Smooth muscle cell (in vitro differentiated cells): ENCODE measurements at regions not wholly inside any gene's neighbourhood (a gene's known extent, or its start where the extent isn't known, plus 50 kb on each side); places are given as distances from the start of the nearest gene placed in this dataset.

Source experiments
- DNase-seq: peaks from one replicate; lab custom pipeline; 2025; ENCODE audit not compliant: unreplicated experiment; lab: John Stamatoyannopoulos, UW
- H2AFZ ChIP-seq: fragments of 200-600 bp; sonication (generic); 2 replicates; pipeline ENCODE4 v1.6.0; 2016; ENCODE audit warnings: antibody characterized with exemption, low read depth, mild to moderate bottlenecking
- H3F3A ChIP-seq: fragments of 200-600 bp; sonication (generic); 2 replicates; pipeline ENCODE4 v1.6.0; 2017; ENCODE audit warnings: antibody characterized with exemption, low read depth
- H3K27ac ChIP-seq: fragments of 200-600 bp; sonication (generic); 2 replicates; pipeline ENCODE4 v1.5.1; 2016; ENCODE audit warnings: low read depth, mild to moderate bottlenecking
- H3K27me3 ChIP-seq: fragments of 200-600 bp; sonication (generic); 2 replicates; pipeline ENCODE4 v1.6.1; 2016; ENCODE audit warnings: low read depth, mild to moderate bottlenecking
- H3K36me3 ChIP-seq: fragments of 200-600 bp; sonication (generic); 2 replicates; pipeline ENCODE4 v1.5.1; 2016; ENCODE audit warnings: low read depth
- H3K4me1 ChIP-seq: fragments of 200-600 bp; sonication (generic); 2 replicates; pipeline ENCODE4 v1.5.1; 2016; ENCODE audit warnings: low read depth
- H3K4me2 ChIP-seq: fragments of 200-600 bp; sonication (generic); 2 replicates; pipeline ENCODE4 v1.6.0; 2016; ENCODE audit warnings: mild to moderate bottlenecking
- H3K4me3 ChIP-seq: fragments of 200-600 bp; sonication (generic); 2 replicates; pipeline ENCODE4 v1.5.1; 2016; ENCODE audit warnings: mild to moderate bottlenecking
- H3K79me2 ChIP-seq: fragments of 200-600 bp; sonication (generic); 2 replicates; pipeline ENCODE4 v1.6.0; 2016; ENCODE audit warnings: low read depth, mild to moderate bottlenecking
- H3K9ac ChIP-seq: fragments of 200-600 bp; sonication (generic); 2 replicates; pipeline ENCODE4 v1.6.0; 2016; ENCODE audit warnings: low read depth
- H3K9me3 ChIP-seq: fragments of 200-600 bp; sonication (generic); replicated peaks from 2 replicates; pipeline ENCODE4 v1.5.1; 2016; ENCODE audit warnings: low read depth
- H4K20me1 ChIP-seq: fragments of 200-600 bp; sonication (generic); 2 replicates; pipeline ENCODE4 v1.6.0; 2016; ENCODE audit warnings: low read depth
- CTCF ChIP-seq: fragments of 200-600 bp; sonication (generic); IDR thresholded peaks from 2 replicates; pipeline ENCODE4 v1.5.1; 2017; ENCODE audit warnings: borderline replicate concordance, mild to moderate bottlenecking, antibody characterized with exemption; ENCODE audit not compliant: insufficient read depth, poor library complexity, severe bottlenecking
- WGBS: methylation state at CpG from one replicate; pipeline ENCODE4 v1.1.7; 2016; ENCODE audit warnings: low lambda C conversion rate; 5-methylcytosine and 5-hydroxymethylcytosine counted together

- Histone ChIP-seq H3K79me2 (no peaks in the 10 kb centered on the region), H3K9me3 (no peaks in the 10 kb centered on the region), H3K27ac (no peak overlapping the region), H2AFZ (no peak overlapping the region), H3K4me1 (peaks cover 9% of the 10 kb centered on the region), H3K4me2 (no peak overlapping the region), H4K20me1 (no peaks in the 10 kb centered on the region), H3K4me3 (no peak overlapping the region), H3F3A (peaks cover 27% of the 10 kb centered on the region), H3K36me3 (no peaks in the 10 kb centered on the region), H3K27me3 (no peaks in the 10 kb centered on the region), H3K9ac (no peak overlapping the region)
- no peak for DNase-seq
- TF ChIP-seq CTCF, result no peak
- 95% methylated on average over 1 of the region's 1 CpG for WGBS
Observed at GRCh38 chr18:55818284-55818683, 230.3 kb upstream of the TCF4 start.

GRCh38 chr18:55811925-55812324 lies 223.9 kb upstream of the TCF4 start:
- H3K79me2 ChIP-seq, result no peaks in the 10 kb centered on the region
- H3K4me1 ChIP-seq, result no peaks in the 10 kb centered on the region
- no peak overlapping the region for H3K9ac ChIP-seq
- WGBS, result 93% methylated on average over 3 of the region's 3 CpGs
- no peaks in the 10 kb centered on the region for H3F3A ChIP-seq
- H3K9me3 ChIP-seq, result no peaks in the 10 kb centered on the region
- TF ChIP-seq CTCF, result no peak
- H2AFZ ChIP-seq, result no peak overlapping the region
- no peak overlapping the region for H3K27ac ChIP-seq
- no peaks in the 10 kb centered on the region for H3K27me3 ChIP-seq
- no peaks in the 10 kb centered on the region for H4K20me1 ChIP-seq
- DNase-seq, result no peak
- no peak overlapping the region for H3K4me3 ChIP-seq
- no peak overlapping the region for H3K4me2 ChIP-seq
- H3K36me3 ChIP-seq, result no peaks in the 10 kb centered on the region

GRCh38 chr18:55805666-55806065 lies 217.7 kb upstream of the TCF4 start:
- TF ChIP-seq CTCF, result no peak
- no peaks in the 10 kb centered on the region for H4K20me1 ChIP-seq
- H3K27me3 ChIP-seq, result no peaks in the 10 kb centered on the region
- H3K4me3 ChIP-seq, result no peak overlapping the region
- H3F3A ChIP-seq, result no peaks in the 10 kb centered on the region
- H3K79me2 ChIP-seq, result no peaks in the 10 kb centered on the region
- 97% methylated on average over 3 of the region's 3 CpGs for WGBS
- H3K4me2 ChIP-seq, result no peak overlapping the region
- no peak overlapping the region for H3K9ac ChIP-seq
- DNase-seq, result no peak
- H3K9me3 ChIP-seq, result no peaks in the 10 kb centered on the region
- no peaks in the 10 kb centered on the region for H3K36me3 ChIP-seq
- H3K27ac ChIP-seq, result no peak overlapping the region
- H3K4me1 ChIP-seq, result no peaks in the 10 kb centered on the region
- H2AFZ ChIP-seq, result peak overlapping the region; percentile 5

- no peaks in the 10 kb centered on the region for H3K36me3 ChIP-seq
- no peak overlapping the region for H3K9ac ChIP-seq
- no peak overlapping the region for H3K4me2 ChIP-seq
- H2AFZ ChIP-seq, result peak overlapping the region; percentile 47
- WGBS, result 73% methylated on average over 2 of the region's 2 CpGs
- no peak for TF ChIP-seq CTCF
- no peak for DNase-seq
- H3K27ac ChIP-seq, result no peak overlapping the region
- no peaks in the 10 kb centered on the region for H3F3A ChIP-seq
- H4K20me1 ChIP-seq, result no peaks in the 10 kb centered on the region
- peaks cover 10% of the 10 kb centered on the region for H3K4me1 ChIP-seq
- H3K4me3 ChIP-seq, result no peak overlapping the region
- H3K27me3 ChIP-seq, result no peaks in the 10 kb centered on the region
- H3K79me2 ChIP-seq, result no peaks in the 10 kb centered on the region
- no peaks in the 10 kb centered on the region for H3K9me3 ChIP-seq
Observed at GRCh38 chr18:55795101-55795669, 207.2 kb upstream of the TCF4 start.
